ENCODE measurements at regions not wholly inside any gene's neighbourhood (a gene's known extent, or its start where the extent isn't known, plus 50 kb on each side); places are given as distances from the start of the nearest gene placed in this dataset.

- TF ChIP-seq CTCF (IDR thresholded peaks at IDR 0.05) (no peak), POLR2A (IDR thresholded peaks at IDR 0.05) (no peak)
Measured at GRCh38 chr15:25058080-25058785, 103.4 kb downstream of the SNRPN start.
